Activated CD4-positive, alpha-beta T cell treated with anti-CD3 and anti-CD28 coated beads for 24 hours (primary cell): ENCODE measurements at regions not wholly inside any gene's neighbourhood (a gene's known extent, or its start where the extent isn't known, plus 50 kb on each side); places are given as distances from the start of the nearest gene placed in this dataset.
"Not testable (repeated sequence)": the region's sequence is repeated elsewhere in the genome, so short reads cannot be mapped to it uniquely, and the experiment has no call there.

ENCODE experiments used
- DNase-seq, 2 donors: peaks; one replicate each; pipeline ENCODE4 v3.0.0-alpha.2; 2020; ENCODE audit warnings: low read depth in 2 of 2

- no peak for DNase-seq
Measured at GRCh38 chr7:69189406-69189805, 408.9 kb upstream of the AUTS2 start.

- DNase-seq = no peak
Measured at GRCh38 chr7:69190025-69190424, 408.2 kb upstream of the AUTS2 start.

GRCh38 chr7:69190763-69191162, 407.5 kb upstream of the AUTS2 start:
- no peak for DNase-seq

- DNase-seq = no peak
Measured at GRCh38 chr7:69192134-69192533, 406.1 kb upstream of the AUTS2 start.

DNA sequence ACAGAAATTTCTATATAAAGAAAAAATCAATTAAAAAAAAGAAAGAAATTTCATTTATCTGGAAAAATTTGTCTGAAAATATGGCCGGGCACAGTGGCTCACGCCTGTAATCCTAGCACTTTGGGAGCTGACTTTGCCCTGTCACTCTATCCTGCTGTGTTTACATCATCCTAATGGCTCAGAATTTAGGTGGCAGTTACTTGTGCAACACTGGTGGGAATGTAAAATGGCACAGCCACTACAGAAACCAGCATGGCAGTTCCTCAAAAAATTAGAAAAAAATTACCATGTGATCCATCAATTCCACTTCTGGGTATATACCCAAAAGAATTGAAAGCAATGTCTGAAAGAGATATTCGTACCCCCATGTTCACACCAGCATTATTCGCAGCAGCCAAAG, 405.2 kb upstream of the AUTS2 start:
- no peak for DNase-seq

- no peak for DNase-seq
Measured at GRCh38 chr7:69196593-69196992, 401.7 kb upstream of the AUTS2 start.

DNA sequence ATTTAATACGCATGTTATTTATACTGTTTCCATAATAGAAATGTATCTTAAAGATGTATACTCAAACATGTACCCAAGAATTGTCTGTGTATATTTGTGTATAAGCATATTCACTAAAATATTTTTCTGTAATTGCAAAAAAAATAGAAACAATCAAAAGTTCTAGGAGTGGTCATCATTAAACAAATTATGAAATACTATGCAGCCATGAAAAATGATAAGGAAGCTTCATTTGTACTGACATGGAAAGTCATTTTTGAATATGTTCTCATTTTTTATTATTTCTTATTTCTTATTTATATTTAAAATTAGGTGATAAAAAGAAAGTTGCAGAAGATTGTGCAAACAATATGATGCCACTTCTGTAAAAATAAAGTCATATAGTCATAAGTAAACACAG, 400.0 kb upstream of the AUTS2 start:
- no peak for DNase-seq

- DNase-seq = no peak
Measured at GRCh38 chr7:69199041-69199440, 399.2 kb upstream of the AUTS2 start.

DNA sequence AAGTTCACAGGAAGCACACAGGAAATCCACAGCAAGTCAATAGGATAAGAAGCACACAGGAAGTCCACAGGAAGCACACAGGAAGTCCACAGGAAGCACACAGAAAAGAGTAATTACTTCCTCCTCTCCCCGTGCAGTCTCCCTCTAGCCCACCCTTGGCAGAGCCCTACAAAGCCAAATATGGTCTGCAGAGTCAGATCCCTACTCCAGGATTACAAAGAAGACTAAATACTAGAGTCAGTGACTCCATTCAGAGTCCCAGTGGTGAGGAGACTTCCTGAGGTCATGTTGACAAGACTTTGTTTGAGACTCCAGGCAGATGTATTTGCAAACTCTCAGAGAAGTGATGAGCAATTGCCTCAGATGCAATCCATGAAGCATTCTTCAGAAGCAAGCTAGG, 398.6 kb upstream of the AUTS2 start:
- DNase-seq = no peak

- DNase-seq = no peak
Measured at GRCh38 chr7:69203871-69204270, 394.4 kb upstream of the AUTS2 start.

GRCh38 chr7:69204943-69205342, 393.3 kb upstream of the AUTS2 start:
- DNase-seq = no peak

DNA sequence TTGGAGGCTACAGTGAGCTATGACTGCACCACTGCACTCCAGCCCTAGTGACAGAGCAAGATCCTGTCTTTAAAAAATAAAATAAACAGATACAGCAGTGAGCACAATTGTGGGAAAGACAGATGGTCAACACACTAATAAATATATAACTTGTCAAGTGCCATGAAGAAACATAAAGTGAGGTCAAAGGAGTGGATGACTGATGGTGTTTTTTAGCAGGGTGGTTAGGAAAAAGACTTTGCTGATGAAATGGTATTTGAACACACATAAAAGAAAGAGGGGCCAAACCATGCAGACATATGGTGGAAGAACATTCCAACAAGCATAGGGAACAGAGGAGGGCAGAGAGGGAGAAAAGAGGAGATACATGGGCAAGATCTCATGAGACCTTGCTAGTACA, 392.7 kb upstream of the AUTS2 start:
- DNase-seq = no peak

DNA sequence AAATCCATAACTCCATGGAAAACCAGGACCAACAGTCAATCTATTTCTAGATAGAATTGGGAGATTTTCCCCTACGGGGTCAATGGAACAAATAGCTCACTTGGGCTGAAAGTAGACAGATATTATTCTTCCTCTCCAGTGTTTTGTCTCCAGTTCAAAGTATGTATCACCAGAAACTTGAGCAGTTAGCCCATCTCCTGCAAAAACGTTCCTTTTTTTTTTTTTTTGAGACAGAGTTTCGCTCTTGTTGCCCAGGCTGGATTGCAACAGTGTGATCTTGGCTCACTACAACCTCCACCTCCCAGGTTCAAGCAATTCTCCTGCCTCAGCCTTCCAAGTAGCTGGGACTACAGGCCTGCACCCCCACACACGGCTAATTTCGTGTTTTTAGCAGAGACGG, 390.0 kb upstream of the AUTS2 start:
- no peak for DNase-seq

GRCh38 chr7:69208848-69209247, 389.4 kb upstream of the AUTS2 start:
- DNase-seq = no peak

- no peak for DNase-seq
Measured at GRCh38 chr7:69211336-69211735, 386.9 kb upstream of the AUTS2 start.

DNA sequence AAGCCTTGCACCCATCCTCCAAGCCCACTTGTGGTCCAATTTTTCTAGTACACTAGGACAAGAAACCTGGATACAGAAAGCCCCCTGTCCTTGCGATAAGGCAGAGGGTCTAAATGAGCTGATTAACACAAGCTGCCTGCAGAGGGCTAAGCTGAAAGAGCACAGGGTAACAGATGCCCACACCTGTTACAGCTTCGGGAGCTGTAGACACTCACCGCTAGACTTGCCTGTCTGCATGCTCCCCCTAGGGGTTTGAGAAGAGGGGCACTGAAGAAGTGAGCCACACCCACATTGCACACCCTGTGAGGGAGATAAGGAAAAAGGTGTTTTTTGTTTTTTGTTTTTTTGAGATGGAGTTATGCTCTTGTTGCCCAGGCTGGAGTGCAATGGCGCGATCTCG, 386.5 kb upstream of the AUTS2 start:
- no peak for DNase-seq

GRCh38 chr7:69213878-69214277, 384.4 kb upstream of the AUTS2 start:
- no peak for DNase-seq

DNA sequence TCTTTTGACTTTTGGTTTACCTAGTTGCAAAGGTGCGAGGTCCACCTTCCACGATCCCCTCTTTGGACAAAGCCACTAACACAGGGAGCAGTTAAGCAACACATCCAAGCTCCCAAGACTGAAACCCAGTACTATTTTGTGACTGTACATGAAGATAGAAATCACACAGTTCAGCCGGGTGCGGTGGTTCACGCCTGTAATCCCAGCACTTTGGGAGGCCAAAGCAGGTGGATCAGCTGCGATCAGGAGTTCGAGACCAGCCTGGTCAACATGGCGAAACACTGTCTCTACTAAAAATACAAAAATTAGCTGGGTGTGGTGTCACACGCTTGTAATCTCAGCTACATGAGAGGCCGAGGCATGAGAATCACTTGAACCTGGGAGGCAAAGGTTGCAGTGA, 382.8 kb upstream of the AUTS2 start:
- DNase-seq = not testable (repeated sequence)

DNA sequence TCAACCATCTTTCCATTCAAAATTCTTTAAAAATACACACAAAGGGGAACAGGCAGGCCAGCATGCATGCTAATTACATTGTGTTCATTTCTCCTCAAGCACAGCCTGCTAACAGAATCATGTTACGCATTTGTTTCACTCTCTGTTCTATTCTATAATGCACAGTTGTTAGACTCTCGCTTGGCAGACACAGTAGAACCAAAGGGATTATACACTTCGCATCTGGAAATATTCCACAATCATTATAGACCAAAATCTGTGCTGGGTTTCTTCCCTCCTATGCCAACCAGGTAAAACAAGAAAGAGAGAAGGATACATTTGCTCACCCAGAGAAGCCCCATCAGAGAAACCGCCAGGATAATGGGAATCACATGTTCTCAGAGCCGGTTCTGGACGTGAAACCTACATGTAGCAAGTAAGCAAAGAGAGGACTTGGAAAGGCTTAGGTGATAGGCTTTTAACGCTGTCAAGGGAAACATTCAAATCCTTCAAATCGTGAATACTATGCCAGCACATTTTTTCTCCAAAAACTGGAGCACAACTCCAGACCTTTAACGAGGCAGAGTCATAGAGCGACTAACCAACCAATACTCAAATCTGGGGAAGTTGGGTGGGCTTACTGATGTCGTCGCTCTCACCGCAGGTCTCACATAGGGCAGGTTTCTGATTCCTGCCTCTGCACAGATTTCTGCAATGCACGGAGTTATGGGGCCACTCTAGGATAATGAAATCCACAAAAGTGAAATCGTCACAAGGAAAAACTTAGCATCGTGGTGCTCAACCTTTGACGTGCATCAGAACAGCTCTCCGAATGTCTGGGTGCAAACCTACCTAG, 380.5 kb upstream of the AUTS2 start:
- DNase-seq = no peak

GRCh38 chr7:69218576-69218975, 379.7 kb upstream of the AUTS2 start:
- no peak for DNase-seq

DNA sequence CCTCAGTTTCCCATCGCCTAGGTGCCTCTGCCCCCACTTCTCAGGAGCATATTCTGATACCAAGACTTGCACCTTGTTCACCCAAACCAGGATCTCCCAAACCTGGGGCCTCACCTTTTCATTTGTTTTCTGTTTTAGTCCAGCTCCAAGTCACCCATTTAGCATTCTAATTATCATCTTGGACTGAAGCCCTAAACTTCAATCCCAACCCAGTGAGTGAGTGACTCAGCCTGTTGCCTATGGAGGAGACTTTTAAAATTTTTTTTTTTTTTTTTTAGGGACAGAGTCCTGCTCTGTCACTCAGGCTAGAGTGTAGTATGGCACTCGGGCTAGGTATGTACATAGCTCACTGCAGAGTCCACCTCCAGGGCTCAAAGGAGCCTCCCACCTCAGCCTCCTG, 378.9 kb upstream of the AUTS2 start:
- no peak for DNase-seq

DNA sequence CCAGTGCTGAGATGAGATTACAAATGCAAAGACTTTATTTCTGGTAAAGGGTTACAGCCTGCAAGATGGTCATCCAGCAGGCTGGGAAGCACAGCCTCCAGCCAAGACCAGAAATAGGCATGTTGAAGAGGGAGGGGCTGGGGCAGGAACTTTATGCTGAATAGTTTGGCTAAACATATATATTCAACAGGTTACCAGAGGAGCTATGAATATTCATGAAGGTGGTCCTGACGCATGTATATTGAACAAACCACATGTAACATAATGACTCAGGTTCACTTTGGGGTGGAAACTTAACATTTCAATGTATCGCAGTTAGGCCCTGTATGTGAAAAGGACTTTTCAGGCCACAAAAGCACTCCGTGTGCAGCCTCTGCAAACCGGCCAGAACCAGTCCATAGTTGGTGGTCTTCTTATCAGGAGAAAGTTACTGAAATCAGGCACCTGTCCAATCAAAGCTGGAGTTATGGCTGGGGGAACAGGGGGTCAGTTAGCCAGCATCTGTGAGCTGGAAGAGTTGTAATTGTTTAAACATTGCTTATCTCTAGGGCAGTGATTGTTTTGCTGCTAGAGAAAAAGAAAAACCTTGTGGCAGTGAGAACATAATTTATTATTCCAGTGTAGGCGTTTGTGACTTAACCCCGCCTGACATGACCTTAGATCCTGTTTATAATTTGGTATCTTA, 372.9 kb upstream of the AUTS2 start:
- no peak for DNase-seq

- DNase-seq = no peak
Measured at GRCh38 chr7:69228212-69228811, 370.0 kb upstream of the AUTS2 start.
